Activated T-helper 17 cell treated with anti-CD3 and anti-CD28 coated beads, Interleukin-2, amount 50 U/mL, for 72 hours (primary cell): ENCODE measurements at regions not wholly inside any gene's neighbourhood (a gene's known extent, or its start where the extent isn't known, plus 50 kb on each side); places are given as distances from the start of the nearest gene placed in this dataset.

ENCODE experiments used
- ATAC-seq: fragments of 150-1000 bp; cut with Tn5 transposase; replicated peaks from 2 replicates; pipeline ENCODE4 v1.10.0; 2021; ENCODE audit warnings: mild to moderate bottlenecking, moderate library complexity
- H3K27ac Mint-ChIP-seq: one replicate; pipeline ENCODE4 v1.8.0; 2022; ENCODE audit warnings: mixed read lengths
- H3K27me3 Mint-ChIP-seq: one replicate; pipeline ENCODE4 v1.8.0; 2022; ENCODE audit warnings: mixed read lengths
- H3K36me3 Mint-ChIP-seq: one replicate; pipeline ENCODE4 v1.8.0; 2022; ENCODE audit warnings: low read depth, mild to moderate bottlenecking, mixed read lengths
- H3K4me1 Mint-ChIP-seq: one replicate; pipeline ENCODE4 v1.8.0; 2022; ENCODE audit warnings: mixed read lengths
- H3K4me3 Mint-ChIP-seq: one replicate; pipeline ENCODE4 v1.8.0; 2022; ENCODE audit warnings: mild to moderate bottlenecking, mixed read lengths
- H3K9me3 Mint-ChIP-seq: one replicate; pipeline ENCODE4 v1.8.0; 2022; ENCODE audit warnings: mixed read lengths

- no peak overlapping the region for H3K4me3 Mint-ChIP-seq
- no peak for ATAC-seq
- H3K9me3 Mint-ChIP-seq = peaks cover 4% of the 10 kb centered on the region
- H3K36me3 Mint-ChIP-seq = no peaks in the 10 kb centered on the region
- H3K4me1 Mint-ChIP-seq = no peaks in the 10 kb centered on the region
- H3K27ac Mint-ChIP-seq = no peak overlapping the region
- peaks cover 25% of the 10 kb centered on the region for H3K27me3 Mint-ChIP-seq
Measured at GRCh38 chr9:19597176-19597575, 188.4 kb downstream of the ACER2 start.

- no peak overlapping the region for H3K4me3 Mint-ChIP-seq
- H3K27me3 Mint-ChIP-seq = peaks cover 28% of the 10 kb centered on the region
- no peaks in the 10 kb centered on the region for H3K9me3 Mint-ChIP-seq
- no peaks in the 10 kb centered on the region for H3K4me1 Mint-ChIP-seq
- no peak overlapping the region for H3K27ac Mint-ChIP-seq
- ATAC-seq = no peak
- no peaks in the 10 kb centered on the region for H3K36me3 Mint-ChIP-seq
Measured at GRCh38 chr9:19595003-19595402, 186.2 kb downstream of the ACER2 start.

GRCh38 chr9:19587678-19588077, 178.9 kb downstream of the ACER2 start:
- peaks cover 6% of the 10 kb centered on the region for H3K27me3 Mint-ChIP-seq

GRCh38 chr9:19583890-19584289, 175.1 kb downstream of the ACER2 start:
- Mint-ChIP-seq H3K36me3 (no peaks in the 10 kb centered on the region), H3K9me3 (no peaks in the 10 kb centered on the region), H3K27me3 (peaks cover 2% of the 10 kb centered on the region), H3K4me3 (no peak overlapping the region), H3K27ac (no peak overlapping the region), H3K4me1 (no peaks in the 10 kb centered on the region)
- no peak for ATAC-seq

More at GRCh38 chr9:19587678-19588077, 178.9 kb downstream of the ACER2 start:
- no peak for ATAC-seq
- H3K4me1 Mint-ChIP-seq = no peaks in the 10 kb centered on the region
- H3K9me3 Mint-ChIP-seq = no peaks in the 10 kb centered on the region
- H3K36me3 Mint-ChIP-seq = no peaks in the 10 kb centered on the region
- H3K4me3 Mint-ChIP-seq = no peak overlapping the region
- H3K27ac Mint-ChIP-seq = no peak overlapping the region

- H3K4me1 Mint-ChIP-seq = no peaks in the 10 kb centered on the region
- no peaks in the 10 kb centered on the region for H3K9me3 Mint-ChIP-seq
- H3K4me3 Mint-ChIP-seq = no peak overlapping the region
- no peak for ATAC-seq
- H3K27me3 Mint-ChIP-seq = peaks cover 25% of the 10 kb centered on the region
- H3K27ac Mint-ChIP-seq = no peak overlapping the region
- no peaks in the 10 kb centered on the region for H3K36me3 Mint-ChIP-seq
Measured at GRCh38 chr9:19577411-19577810, 168.6 kb downstream of the ACER2 start.

- Mint-ChIP-seq H3K27me3 (peaks cover 9% of the 10 kb centered on the region), H3K27ac (no peak overlapping the region), H3K4me1 (no peaks in the 10 kb centered on the region), H3K36me3 (no peaks in the 10 kb centered on the region), H3K4me3 (no peak overlapping the region), H3K9me3 (no peaks in the 10 kb centered on the region)
- no peak for ATAC-seq
Measured at GRCh38 chr9:19568946-19569345, 160.1 kb downstream of the ACER2 start.

GRCh38 chr9:19564396-19565061, 155.7 kb downstream of the ACER2 start:
- no peak for ATAC-seq
- Mint-ChIP-seq H3K4me1 (no peaks in the 10 kb centered on the region), H3K27me3 (peaks cover 8% of the 10 kb centered on the region), H3K36me3 (no peaks in the 10 kb centered on the region), H3K27ac (no peak overlapping the region), H3K4me3 (no peak overlapping the region), H3K9me3 (no peaks in the 10 kb centered on the region)

GRCh38 chr9:19555214-19555613, 146.4 kb downstream of the ACER2 start:
- no peaks in the 10 kb centered on the region for H3K4me1 Mint-ChIP-seq
- H3K36me3 Mint-ChIP-seq = no peaks in the 10 kb centered on the region
- ATAC-seq = no peak
- peaks cover 10% of the 10 kb centered on the region for H3K27me3 Mint-ChIP-seq
- H3K9me3 Mint-ChIP-seq = no peaks in the 10 kb centered on the region
- no peak overlapping the region for H3K27ac Mint-ChIP-seq
- H3K4me3 Mint-ChIP-seq = no peak overlapping the region

GRCh38 chr9:19554529-19554928, 145.7 kb downstream of the ACER2 start:
- no peak for ATAC-seq
- no peaks in the 10 kb centered on the region for H3K36me3 Mint-ChIP-seq
- no peaks in the 10 kb centered on the region for H3K9me3 Mint-ChIP-seq
- H3K4me3 Mint-ChIP-seq = no peak overlapping the region
- no peaks in the 10 kb centered on the region for H3K4me1 Mint-ChIP-seq
- no peak overlapping the region for H3K27ac Mint-ChIP-seq
- H3K27me3 Mint-ChIP-seq = peaks cover 14% of the 10 kb centered on the region

GRCh38 chr9:19553441-19553840, 144.6 kb downstream of the ACER2 start:
- Mint-ChIP-seq H3K27ac (no peak overlapping the region), H3K36me3 (no peaks in the 10 kb centered on the region), H3K9me3 (no peaks in the 10 kb centered on the region), H3K27me3 (peaks cover 17% of the 10 kb centered on the region), H3K4me1 (no peaks in the 10 kb centered on the region), H3K4me3 (no peak overlapping the region)
- no peak for ATAC-seq

GRCh38 chr9:19552282-19553105, 143.7 kb downstream of the ACER2 start:
- H3K4me1 Mint-ChIP-seq = no peaks in the 10 kb centered on the region
- peaks cover 17% of the 10 kb centered on the region for H3K27me3 Mint-ChIP-seq
- H3K4me3 Mint-ChIP-seq = no peak overlapping the region
- H3K27ac Mint-ChIP-seq = no peak overlapping the region
- ATAC-seq = no peak
- no peaks in the 10 kb centered on the region for H3K9me3 Mint-ChIP-seq
- no peaks in the 10 kb centered on the region for H3K36me3 Mint-ChIP-seq

- no peak overlapping the region for H3K4me3 Mint-ChIP-seq
- H3K4me1 Mint-ChIP-seq = no peaks in the 10 kb centered on the region
- H3K9me3 Mint-ChIP-seq = no peaks in the 10 kb centered on the region
- no peaks in the 10 kb centered on the region for H3K36me3 Mint-ChIP-seq
- ATAC-seq = no peak
- H3K27ac Mint-ChIP-seq = no peak overlapping the region
- peaks cover 17% of the 10 kb centered on the region for H3K27me3 Mint-ChIP-seq
Measured at GRCh38 chr9:19551124-19551929, 142.5 kb downstream of the ACER2 start.

- no peaks in the 10 kb centered on the region for H3K4me1 Mint-ChIP-seq
- H3K27me3 Mint-ChIP-seq = peaks cover 17% of the 10 kb centered on the region
- H3K27ac Mint-ChIP-seq = no peak overlapping the region
- ATAC-seq = no peak
- no peaks in the 10 kb centered on the region for H3K36me3 Mint-ChIP-seq
- H3K4me3 Mint-ChIP-seq = no peak overlapping the region
- H3K9me3 Mint-ChIP-seq = no peaks in the 10 kb centered on the region
Measured at GRCh38 chr9:19550009-19550408, 141.2 kb downstream of the ACER2 start.

GRCh38 chr9:19533373-19533772, 124.6 kb downstream of the ACER2 start:
- Mint-ChIP-seq H3K4me1 (no peaks in the 10 kb centered on the region), H3K27ac (no peak overlapping the region), H3K4me3 (no peak overlapping the region), H3K36me3 (no peaks in the 10 kb centered on the region), H3K27me3 (peaks cover 2% of the 10 kb centered on the region), H3K9me3 (no peaks in the 10 kb centered on the region)
- ATAC-seq = no peak
